ENCODE measurements at regions not wholly inside any gene's neighbourhood (a gene's known extent, or its start where the extent isn't known, plus 50 kb on each side); places are given as distances from the start of the nearest gene placed in this dataset.

DNA sequence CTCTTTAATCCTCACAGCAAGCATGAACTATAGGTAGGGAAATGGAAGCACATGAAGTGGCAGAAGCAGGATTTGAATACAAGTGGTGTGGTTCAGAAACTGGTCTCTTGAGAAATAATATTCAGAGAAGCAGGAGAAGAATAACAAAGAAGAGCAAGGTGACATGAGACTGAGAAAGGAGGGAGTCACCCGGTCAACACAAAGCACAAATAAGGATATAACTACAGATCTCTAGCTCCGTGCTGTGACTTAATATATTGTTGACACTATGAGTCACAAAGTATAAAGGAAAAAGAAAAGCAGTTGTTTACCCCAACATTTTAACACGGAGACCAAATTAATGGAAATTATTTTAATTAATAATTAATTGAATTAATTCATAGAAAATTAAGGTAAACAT is 204.5 kb downstream of the CPE start:
- no peak for TF ChIP-seq CTCF (IDR thresholded peaks at IDR 0.05)
- no peak for TF ChIP-seq POLR2A (IDR thresholded peaks at IDR 0.05)
- no peak for TF ChIP-seq EP300 (IDR thresholded peaks at IDR 0.05; ENCODE audit: low read depth)
- no peak for TF ChIP-seq POLR2AphosphoS5 (IDR thresholded peaks at IDR 0.05)

All from transverse colon (tissue), 4 donors.